ENCODE measurements at regions not wholly inside any gene's neighbourhood (a gene's known extent, or its start where the extent isn't known, plus 50 kb on each side); places are given as distances from the start of the nearest gene placed in this dataset.

DNA sequence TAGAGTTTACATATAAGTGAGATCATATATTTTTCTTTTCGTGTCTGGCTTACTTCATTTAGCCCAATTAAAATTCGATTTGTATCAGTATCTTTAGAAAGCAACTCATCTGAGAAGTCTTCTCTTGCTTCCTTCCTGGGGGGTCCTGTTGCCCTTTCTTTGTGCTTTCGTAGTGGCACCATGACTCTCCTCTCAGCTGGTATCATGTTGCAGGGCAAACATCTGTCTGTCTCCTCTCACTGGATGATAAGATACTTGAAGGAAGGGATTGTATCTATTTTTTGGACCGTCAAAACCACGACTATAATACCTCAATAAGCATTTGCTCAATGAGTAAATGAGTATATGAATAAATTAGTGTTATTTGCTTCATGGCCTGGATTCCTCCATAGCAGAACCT is 382.5 kb upstream of the SORCS1 start:
- TF ChIP-seq EP300 (IDR thresholded peaks at IDR 0.05) (no peak), HDAC2 (IDR thresholded peaks at IDR 0.05) (no peak), RAD21 (conservative IDR thresholded peaks at IDR 0.05 in 1 of 2, IDR thresholded peaks at IDR 0.05 in 1 of 2) (no peak), PHF8 (IDR thresholded peaks at IDR 0.05; ENCODE audit: borderline replicate concordance, low read depth) (no peak), NR3C1 (IDR thresholded peaks at IDR 0.05) (no peak), SMC3 (IDR thresholded peaks at IDR 0.05) (no peak)
- TF ChIP-seq, protein P1, sequence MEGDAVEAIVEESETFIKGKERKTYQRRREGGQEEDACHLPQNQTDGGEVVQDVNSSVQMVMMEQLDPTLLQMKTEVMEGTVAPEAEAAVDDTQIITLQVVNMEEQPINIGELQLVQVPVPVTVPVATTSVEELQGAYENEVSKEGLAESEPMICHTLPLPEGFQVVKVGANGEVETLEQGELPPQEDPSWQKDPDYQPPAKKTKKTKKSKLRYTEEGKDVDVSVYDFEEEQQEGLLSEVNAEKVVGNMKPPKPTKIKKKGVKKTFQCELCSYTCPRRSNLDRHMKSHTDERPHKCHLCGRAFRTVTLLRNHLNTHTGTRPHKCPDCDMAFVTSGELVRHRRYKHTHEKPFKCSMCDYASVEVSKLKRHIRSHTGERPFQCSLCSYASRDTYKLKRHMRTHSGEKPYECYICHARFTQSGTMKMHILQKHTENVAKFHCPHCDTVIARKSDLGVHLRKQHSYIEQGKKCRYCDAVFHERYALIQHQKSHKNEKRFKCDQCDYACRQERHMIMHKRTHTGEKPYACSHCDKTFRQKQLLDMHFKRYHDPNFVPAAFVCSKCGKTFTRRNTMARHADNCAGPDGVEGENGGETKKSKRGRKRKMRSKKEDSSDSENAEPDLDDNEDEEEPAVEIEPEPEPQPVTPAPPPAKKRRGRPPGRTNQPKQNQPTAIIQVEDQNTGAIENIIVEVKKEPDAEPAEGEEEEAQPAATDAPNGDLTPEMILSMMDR (IDR thresholded peaks at IDR 0.05): no peak
